PC-9 (cell line): ENCODE measurements at regions not wholly inside any gene's neighbourhood (a gene's known extent, or its start where the extent isn't known, plus 50 kb on each side); places are given as distances from the start of the nearest gene placed in this dataset.

Experiments
- BruUV-seq: library from RNA; stranded (reverse); fragments of 400-500 nt; replicated peaks from 2 replicates; lab custom pipeline; 2021; lab: Mats Ljungman, UMichigan
- CTCF ChIA-PET: fragments of 300-600 bp; sonication (Branson Sonifier 250); formaldehyde crosslinking; loops from one replicate; lab custom pipeline; 2022; ENCODE audit warnings: antibody characterized with exemption; lab: Charles Lee
- POLR2A ChIA-PET: fragments of 300-600 bp; sonication (Branson Sonifier 250); formaldehyde crosslinking; loops from one replicate; lab custom pipeline; 2022; ENCODE audit warnings: antibody characterized with exemption; ENCODE audit not compliant: unreplicated experiment; lab: Charles Lee
- DNase-seq, 2 experiments: peaks; one replicate each; pipeline versions ENCODE4 v3.0.0 to v3.0.0-alpha.2; 2015 to 2022; ENCODE audit warnings: mixed read lengths in 1 of 2
- H2AFZ ChIP-seq: fragments of 200-600 bp; sonication (generic); 2 replicates; pipeline ENCODE4 v1.8.1; 2017; ENCODE audit warnings: antibody characterized with exemption
- H3F3A ChIP-seq: fragments of 200-600 bp; sonication (generic); 2 replicates; pipeline ENCODE4 v1.8.1; 2017; ENCODE audit warnings: antibody characterized with exemption, mild to moderate bottlenecking, low read depth; ENCODE audit not compliant: insufficient read depth
- H3K27ac ChIP-seq: fragments of 200-600 bp; sonication (generic); 2 replicates; pipeline ENCODE4 v1.6.1; 2016; ENCODE audit warnings: mixed run types
- H3K27me3 ChIP-seq: fragments of 200-600 bp; sonication (generic); 2 replicates; pipeline ENCODE4 v1.6.1; 2016; ENCODE audit warnings: low read depth, mixed run types; ENCODE audit not compliant: insufficient read depth
- H3K36me3 ChIP-seq: fragments of 200-600 bp; sonication (generic); 2 replicates; pipeline ENCODE4 v1.6.1; 2016; ENCODE audit warnings: low read depth, mixed run types
- H3K4me1 ChIP-seq: fragments of 200-600 bp; sonication (generic); replicated peaks from 2 replicates; pipeline ENCODE4 v1.6.1; 2016; ENCODE audit warnings: mixed run types; ENCODE audit not compliant: insufficient read depth
- H3K4me2 ChIP-seq: fragments of 200-600 bp; sonication (generic); 2 replicates; pipeline ENCODE4 v1.6.1; 2017; ENCODE audit warnings: mixed run types
- H3K4me3 ChIP-seq: fragments of 200-600 bp; sonication (generic); 2 replicates; pipeline ENCODE4 v1.6.1; 2016; ENCODE audit warnings: mixed run types
- H3K79me2 ChIP-seq: fragments of 200-600 bp; sonication (generic); 2 replicates; pipeline ENCODE4 v1.6.1; 2017; ENCODE audit warnings: low read depth, mixed run types
- H3K9me2 ChIP-seq: fragments of 200-600 bp; sonication (generic); 2 replicates; pipeline ENCODE4 v1.8.1; 2017; ENCODE audit warnings: mild to moderate bottlenecking; ENCODE audit not compliant: insufficient read depth
- H3K9me3 ChIP-seq: fragments of 200-600 bp; sonication (generic); 2 replicates; pipeline ENCODE4 v1.8.1; 2016; ENCODE audit warnings: low read depth; ENCODE audit not compliant: insufficient read depth
- H4K20me1 ChIP-seq: fragments of 200-600 bp; sonication (generic); 2 replicates; pipeline ENCODE4 v1.8.1; 2017; ENCODE audit not compliant: insufficient read depth
- CTCF ChIP-seq: fragments of 200-600 bp; sonication (generic); conservative IDR thresholded peaks from 2 replicates; pipeline ENCODE4 v1.6.1; 2017; ENCODE audit warnings: mixed run types, antibody characterized with exemption, mild to moderate bottlenecking, moderate library complexity
- EZH2 ChIP-seq: fragments of 200-600 bp; sonication (generic); IDR thresholded peaks from 2 replicates; pipeline ENCODE4 v1.8.0; 2017; ENCODE audit warnings: antibody characterized with exemption, low read depth
- intact Hi-C: fragments of 100-400 bp; cut with micrococcal nuclease; formaldehyde crosslinking; loops from one replicate; pipeline ENCODE4 v1.10.0; 2022; ENCODE audit not compliant: unreplicated experiment

GRCh38 chr20:17860301-17861197 lies 108.0 kb downstream of the SNX5 start:
- intact Hi-C loops = no loop called here
- H2AFZ ChIP-seq = no peak overlapping the region
- H3K27ac ChIP-seq = no peak overlapping the region
- H3K4me1 ChIP-seq = no peaks in the 10 kb centered on the region
- no peaks in the 10 kb centered on the region for H3F3A ChIP-seq
- no peak overlapping the region for H3K4me2 ChIP-seq
- no peaks in the 10 kb centered on the region for H3K27me3 ChIP-seq
- POLR2A ChIA-PET = no interaction called here
- H3K9me3 ChIP-seq = no peaks in the 10 kb centered on the region
- no peaks in the 10 kb centered on the region for H3K9me2 ChIP-seq
- H3K79me2 ChIP-seq = no peaks in the 10 kb centered on the region
- no peaks in the 10 kb centered on the region for H4K20me1 ChIP-seq
- TF ChIP-seq CTCF = no peak
- no peak for TF ChIP-seq EZH2
- no TSS peak for BruUV-seq
- H3K36me3 ChIP-seq = no peaks in the 10 kb centered on the region
- CTCF ChIA-PET = no interaction called here
- no peak overlapping the region for H3K4me3 ChIP-seq
- DNase-seq = no peak

- ChIA-PET POLR2A (no interaction called here), CTCF (no interaction called here)
- no peaks in the 10 kb centered on the region for H3K27me3 ChIP-seq
- H2AFZ ChIP-seq = no peak overlapping the region
- no peaks in the 10 kb centered on the region for H3K79me2 ChIP-seq
- no peak overlapping the region for H3K4me2 ChIP-seq
- no peaks in the 10 kb centered on the region for H3K4me1 ChIP-seq
- no peaks in the 10 kb centered on the region for H3K9me3 ChIP-seq
- BruUV-seq = no TSS peak
- no peaks in the 10 kb centered on the region for H4K20me1 ChIP-seq
- no peaks in the 10 kb centered on the region for H3K36me3 ChIP-seq
- H3K9me2 ChIP-seq = no peaks in the 10 kb centered on the region
- no peak overlapping the region for H3K4me3 ChIP-seq
- no peaks in the 10 kb centered on the region for H3F3A ChIP-seq
- H3K27ac ChIP-seq = no peak overlapping the region
- TF ChIP-seq CTCF (no peak), EZH2 (no peak)
- intact Hi-C loops = no loop called here
- no peak for DNase-seq
These were observed 108.9 kb downstream of the SNX5 start for GRCh38 chr20:17859616-17860232.

- Histone ChIP-seq H3F3A (no peaks in the 10 kb centered on the region), H3K27me3 (no peaks in the 10 kb centered on the region), H3K9me3 (no peaks in the 10 kb centered on the region), H3K79me2 (no peaks in the 10 kb centered on the region), H3K36me3 (no peaks in the 10 kb centered on the region), H2AFZ (no peak overlapping the region), H3K4me1 (no peaks in the 10 kb centered on the region), H4K20me1 (no peaks in the 10 kb centered on the region), H3K9me2 (no peaks in the 10 kb centered on the region), H3K4me2 (no peak overlapping the region), H3K4me3 (no peak overlapping the region), H3K27ac (no peak overlapping the region)
- ChIA-PET CTCF (interaction anchor here (0.6 kb wide), 1 partner anchor 858 kb away, joined by 3 read pairs; no protein-coding TSS in a partner anchor), POLR2A (no interaction called here)
- intact Hi-C loops = no loop called here
- BruUV-seq = no TSS peak
- no peak for DNase-seq
- TF ChIP-seq EZH2 = no peak
- TF ChIP-seq CTCF = no peak
These were observed 109.5 kb downstream of the SNX5 start for GRCh38 chr20:17859002-17859615.
